ENCODE measurements at regions not wholly inside any gene's neighbourhood (a gene's known extent, or its start where the extent isn't known, plus 50 kb on each side); places are given as distances from the start of the nearest gene placed in this dataset.
"Not testable (repeated sequence)": the region's sequence is repeated elsewhere in the genome, so short reads cannot be mapped to it uniquely, and the experiment has no call there.

DNA sequence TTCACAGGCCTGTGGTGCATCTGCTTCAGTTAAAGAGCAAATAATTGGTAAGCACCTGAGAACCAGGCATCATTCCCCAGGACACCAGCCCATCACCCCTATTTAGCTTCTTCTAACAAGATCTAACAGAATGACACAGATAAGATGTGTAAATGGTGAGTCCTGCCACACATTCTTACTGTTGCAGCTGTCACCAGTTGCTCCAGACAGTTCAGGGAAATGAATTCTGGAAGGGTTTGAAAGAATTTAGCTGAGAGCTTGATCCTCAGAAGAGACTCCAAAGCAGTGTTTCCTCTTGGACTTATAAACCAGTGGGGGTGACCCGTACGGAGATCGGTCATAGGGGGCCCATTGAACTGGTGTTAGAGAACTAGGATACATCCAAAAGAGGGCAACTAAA, 238.0 kb downstream of the MEX3B start:
- DNase-seq = no peak
- H3K9me3 ChIP-seq = no peaks in the 10 kb centered on the region
- no peak overlapping the region for H3K4me3 ChIP-seq
- 51% methylated on average over 3 of the region's 3 CpGs; no CpG with 5 or more reads in 1 of the 2 donors for WGBS, 2 donors (ENCODE audit: low coverage in 1 of 2)
- H3K27ac ChIP-seq = no peak overlapping the region
- intact Hi-C loops (cut with DNase I; ENCODE audit: low total_unique reads) (no loop called here), in situ Hi-C loops (cut with MboI; ENCODE audit: low pct_ligation_motif_present in 1 of 4, low pct_unique_long_range_greater_than_20kb in 1 of 4, low sequenced_read_pairs in 3 of 4) (no loop called here)
- H3K4me1 ChIP-seq = no peaks in the 10 kb centered on the region
- H3K36me3 ChIP-seq = no peaks in the 10 kb centered on the region
- no peaks in the 10 kb centered on the region for H3K27me3 ChIP-seq
- TF ChIP-seq EP300 (IDR thresholded peaks at IDR 0.05; ENCODE audit: low read depth) (no peak), CTCF (IDR thresholded peaks at IDR 0.05) (no peak), POLR2A (IDR thresholded peaks at IDR 0.05) (no peak), POLR2AphosphoS5 (IDR thresholded peaks at IDR 0.05) (no peak)

GRCh38 chr15:81807186-81807585, 238.6 kb downstream of the MEX3B start:
- no peaks in the 10 kb centered on the region for H3K9me3 ChIP-seq
- 75% methylated on average over 2 of the region's 2 CpGs; no CpG with 5 or more reads in 1 of the 2 donors for WGBS, 2 donors (ENCODE audit: low coverage in 1 of 2)
- no peak for TF ChIP-seq POLR2AphosphoS5 (IDR thresholded peaks at IDR 0.05)
- no peak for TF ChIP-seq POLR2A (IDR thresholded peaks at IDR 0.05)
- TF ChIP-seq CTCF (IDR thresholded peaks at IDR 0.05) = no peak
- TF ChIP-seq EP300 (IDR thresholded peaks at IDR 0.05; ENCODE audit: low read depth) = no peak
- intact Hi-C loops (cut with DNase I; ENCODE audit: low total_unique reads) = no loop called here
- no peaks in the 10 kb centered on the region for H3K27me3 ChIP-seq
- H3K27ac ChIP-seq = no peak overlapping the region
- no peaks in the 10 kb centered on the region for H3K36me3 ChIP-seq
- no peaks in the 10 kb centered on the region for H3K4me1 ChIP-seq
- H3K4me3 ChIP-seq = no peak overlapping the region
- in situ Hi-C loops (cut with MboI; ENCODE audit: low pct_ligation_motif_present in 1 of 4, low pct_unique_long_range_greater_than_20kb in 1 of 4, low sequenced_read_pairs in 3 of 4) = no loop called here
- no peak for DNase-seq

DNA sequence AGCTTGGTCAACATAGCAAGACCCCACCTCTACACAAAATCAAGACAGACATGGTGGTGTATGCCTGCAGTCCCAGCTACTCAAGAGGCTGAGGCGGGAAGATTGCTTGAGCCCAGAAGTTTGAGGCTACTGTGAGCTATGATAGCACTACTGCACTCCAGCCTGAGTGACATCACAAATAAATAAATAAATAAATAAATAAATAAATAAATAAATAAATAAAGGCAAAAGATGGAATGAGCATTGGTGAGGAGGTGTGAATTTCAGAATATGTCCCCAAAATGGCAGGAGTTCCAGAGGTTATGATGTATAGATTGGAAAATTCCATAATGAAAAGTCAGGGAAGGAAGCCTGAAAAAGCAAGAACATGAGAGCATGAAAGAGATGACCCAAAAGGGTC, 249.9 kb downstream of the MEX3B start:
- Histone ChIP-seq H3K36me3 (no peaks in the 10 kb centered on the region), H3K27ac (no peak overlapping the region), H3K27me3 (no peaks in the 10 kb centered on the region), H3K9me3 (no peaks in the 10 kb centered on the region), H3K4me1 (no peaks in the 10 kb centered on the region), H3K4me3 (no peak overlapping the region)
- WGBS, 2 donors (ENCODE audit: low coverage in 1 of 2) = 73% methylated on average over 1 of the region's 1 CpG; no CpG with 5 or more reads in 1 of the 2 donors
- DNase-seq = no peak
- intact Hi-C loops (cut with DNase I; ENCODE audit: low total_unique reads) (no loop called here), in situ Hi-C loops (cut with MboI; ENCODE audit: low pct_ligation_motif_present in 1 of 4, low pct_unique_long_range_greater_than_20kb in 1 of 4, low sequenced_read_pairs in 3 of 4) (no loop called here)
- no peak for TF ChIP-seq POLR2A (IDR thresholded peaks at IDR 0.05)

GRCh38 chr15:81792646-81793045, 253.2 kb downstream of the MEX3B start:
- no peaks in the 10 kb centered on the region for H3K9me3 ChIP-seq
- intact Hi-C loops (cut with DNase I; ENCODE audit: low total_unique reads) (no loop called here), in situ Hi-C loops (cut with MboI; ENCODE audit: low pct_ligation_motif_present in 1 of 4, low pct_unique_long_range_greater_than_20kb in 1 of 4, low sequenced_read_pairs in 3 of 4) (no loop called here)
- TF ChIP-seq POLR2A (IDR thresholded peaks at IDR 0.05) (no peak), EP300 (IDR thresholded peaks at IDR 0.05; ENCODE audit: low read depth) (no peak), CTCF (IDR thresholded peaks at IDR 0.05) (no peak), POLR2AphosphoS5 (IDR thresholded peaks at IDR 0.05) (no peak)
- DNase-seq = no peak
- no peaks in the 10 kb centered on the region for H3K27me3 ChIP-seq
- WGBS, 2 donors (ENCODE audit: low coverage in 1 of 2) = 69 to 73% methylated on average over 2 of the region's 2 CpGs
- no peak overlapping the region for H3K27ac ChIP-seq
- no peaks in the 10 kb centered on the region for H3K36me3 ChIP-seq
- H3K4me1 ChIP-seq = no peaks in the 10 kb centered on the region
- no peak overlapping the region for H3K4me3 ChIP-seq

DNA sequence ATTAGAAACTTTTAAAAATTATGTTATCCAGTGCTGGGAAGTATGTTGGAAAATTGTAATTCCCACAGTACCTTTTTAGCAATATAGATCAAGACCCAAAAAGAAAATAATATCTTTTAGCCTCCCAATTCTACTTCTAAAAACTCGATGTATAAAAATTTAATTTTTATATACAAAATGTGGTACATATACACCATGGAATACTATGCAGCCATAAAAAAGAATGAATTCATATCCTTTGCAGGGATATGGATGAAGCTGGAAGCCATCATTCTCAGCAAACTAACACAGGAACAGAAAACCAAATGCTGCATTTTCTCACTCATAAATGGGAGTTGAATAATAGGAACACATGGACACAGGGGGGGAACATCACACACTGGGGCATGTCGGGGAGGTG, 254.5 kb downstream of the MEX3B start:
- in situ Hi-C loops (cut with MboI; ENCODE audit: low pct_ligation_motif_present in 1 of 4, low pct_unique_long_range_greater_than_20kb in 1 of 4, low sequenced_read_pairs in 3 of 4); H3K27ac ChIP-seq; DNase-seq; H3K4me3 ChIP-seq; intact Hi-C loops (cut with DNase I; ENCODE audit: low total_unique reads); H3K4me1 ChIP-seq; H3K27me3 ChIP-seq; H3K9me3 ChIP-seq; H3K36me3 ChIP-seq: not testable (repeated sequence)
- WGBS, 2 donors (ENCODE audit: low coverage in 1 of 2) = 93 to 96% methylated on average over 2 of the region's 2 CpGs

Data from transverse colon (tissue), 4 donors.